ENCODE measurements at regions not wholly inside any gene's neighbourhood (a gene's known extent, or its start where the extent isn't known, plus 50 kb on each side); places are given as distances from the start of the nearest gene placed in this dataset.

GRCh38 chr10:117718986-117719920, 176.7 kb downstream of the EMX2 start:
- Histone ChIP-seq H3K9ac (replicated peaks in 1 of 4; ENCODE audit: extremely low read depth in 1 of 4, low read depth in 3 of 4, low read length in 3 of 4) (no peak overlapping the region), H2BK15ac (ENCODE audit: low read length) (no peak overlapping the region), H2BK20ac (ENCODE audit: low read length) (no peak overlapping the region), H3K4me1 (replicated peaks in 1 of 4; ENCODE audit: control insufficient read depth in 3 of 4, insufficient read depth in 4 of 4, low read length in 3 of 4) (peaks cover 6 to 11% (median 8%) of the 10 kb centered on the region in 4 experiments), H3K79me2 (ENCODE audit: control insufficient read depth in 1 of 2, insufficient read depth in 2 of 2, low read length in 2 of 2) (no peaks in the 10 kb centered on the region), H2AFZ (ENCODE audit: low read length) (no peak overlapping the region), H3K27me3 (replicated peaks in 1 of 4; ENCODE audit: control insufficient read depth in 3 of 4, extremely low read depth in 1 of 4, insufficient read depth in 3 of 4, low read length in 3 of 4) (no peaks in the 10 kb centered on the region), H2AK5ac (ENCODE audit: low read depth, low read length) (no peak overlapping the region), H4K8ac (ENCODE audit: extremely low read depth, insufficient read depth, low read length) (no peak overlapping the region), H3K36me3 (ENCODE audit: control insufficient read depth in 2 of 4, insufficient read depth in 4 of 4, low read length in 3 of 4) (no peaks in the 10 kb centered on the region), H2BK5ac (ENCODE audit: low read depth, low read length) (no peak overlapping the region), H3K4ac (replicated peaks; ENCODE audit: insufficient read length, low read depth, low read length) (no peak overlapping the region), H3K56ac (replicated peaks; ENCODE audit: insufficient read length, low read depth, low read length) (no peak overlapping the region), H3K14ac (ENCODE audit: insufficient read length) (no peak overlapping the region), H3K27ac (ENCODE audit: low read depth, low read length) (no peak overlapping the region), H3K23ac (ENCODE audit: insufficient read length) (no peak overlapping the region), H2BK120ac (replicated peaks; ENCODE audit: low read depth, low read length) (no peak overlapping the region), H4K5ac (ENCODE audit: insufficient read length, low read depth, low read length) (no peak overlapping the region), H4K91ac (replicated peaks; ENCODE audit: insufficient read length, low read length) (no peak overlapping the region), H3K9me3 (ENCODE audit: insufficient read depth in 2 of 2, low read depth in 1 of 2, low read length in 1 of 2) (no peaks in the 10 kb centered on the region), H3K4me3 (ENCODE audit: extremely low read depth in 1 of 4, insufficient read depth in 2 of 4, low read depth in 3 of 4, low read length in 4 of 4) (no peak overlapping the region), H3K79me1 (ENCODE audit: low read depth, low read length) (no peaks in the 10 kb centered on the region), H3K23me2 (ENCODE audit: low read depth, low read length) (no peaks in the 10 kb centered on the region), H3K18ac (ENCODE audit: extremely low read depth, low read length) (no peak overlapping the region), H3K4me2 (ENCODE audit: insufficient read depth in 1 of 2, low read depth in 2 of 2, low read length in 2 of 2) (no peak overlapping the region), H4K20me1 (replicated peaks in 1 of 2; ENCODE audit: control insufficient read depth in 1 of 2, insufficient read depth in 2 of 2, low read length in 2 of 2) (no peaks in the 10 kb centered on the region), H2BK12ac (ENCODE audit: low read depth, low read length) (no peak overlapping the region)
- ChIA-PET CTCF (ENCODE audit: partially characterized antibody) (interaction anchor here (1.0 to 3.5 kb wide), 3 partner anchors 8 to 22 kb away, joined by 4 to 16 read pairs (median 6); no protein-coding TSS in a partner anchor), POLR2A (ENCODE audit: partially characterized antibody) (no interaction called here)
- DNase-seq (ENCODE audit: low read depth in 1 of 2, low spot score in 2 of 2): no peak
- FAIRE-seq: no peak
- 81% methylated on average over 9 of the region's 9 CpGs; no CpG with 5 or more reads in 1 of the 2 experiments for WGBS, 2 experiments (ENCODE audit: extremely low coverage in 1 of 2, insufficient coverage in 1 of 2, insufficient read length in 1 of 2, insufficient replicate concordance in 2 of 2, low coverage in 1 of 2, low lambda C conversion rate in 2 of 2, missing lambda C conversion rate in 1 of 2)
- TF ChIP-seq SIN3A (conservative IDR thresholded peaks at IDR 0.05 in 1 of 2, IDR thresholded peaks at IDR 0.05 in 1 of 2; ENCODE audit: low read depth in 1 of 2, low read length in 2 of 2): no peak
- TF ChIP-seq BRCA1 (IDR thresholded peaks at IDR 0.05; ENCODE audit: low read depth, low read length): no peak

Measured in H1 (cell line).